ENCODE measurements at regions not wholly inside any gene's neighbourhood (a gene's known extent, or its start where the extent isn't known, plus 50 kb on each side); places are given as distances from the start of the nearest gene placed in this dataset.

GRCh38 chr1:34682452-34683223 is 72.2 kb upstream of the GJB5 start:
- no peak for DNase-seq (ENCODE audit: low read depth)
- no peak for TF ChIP-seq CTCF (conservative IDR thresholded peaks at IDR 0.05; ENCODE audit: low read depth, low read length)
- H3K4me3 ChIP-seq (ENCODE audit: low read depth, low read length) = no peak overlapping the region

GRCh38 chr1:34683616-34684015 is 71.2 kb upstream of the GJB5 start:
- TF ChIP-seq CTCF (conservative IDR thresholded peaks at IDR 0.05; ENCODE audit: low read depth, low read length) = no peak
- no peak for DNase-seq (ENCODE audit: low read depth)
- H3K4me3 ChIP-seq (ENCODE audit: low read depth, low read length) = no peak overlapping the region

GRCh38 chr1:34684266-34684665 is 70.6 kb upstream of the GJB5 start:
- no peak for DNase-seq (ENCODE audit: low read depth)

GRCh38 chr1:34685225-34685624 is 69.6 kb upstream of the GJB5 start:
- H3K4me3 ChIP-seq (ENCODE audit: low read depth, low read length) = no peak overlapping the region
- no peak for TF ChIP-seq CTCF (conservative IDR thresholded peaks at IDR 0.05; ENCODE audit: low read depth, low read length)
- DNase-seq (ENCODE audit: low read depth) = no peak

More at GRCh38 chr1:34684266-34684665, 70.6 kb upstream of the GJB5 start:
- no peak for TF ChIP-seq CTCF (conservative IDR thresholded peaks at IDR 0.05; ENCODE audit: low read depth, low read length)
- H3K4me3 ChIP-seq (ENCODE audit: low read depth, low read length) = no peak overlapping the region

GRCh38 chr1:34686531-34686930 is 68.3 kb upstream of the GJB5 start:
- DNase-seq (ENCODE audit: low read depth) = no peak
- TF ChIP-seq CTCF (conservative IDR thresholded peaks at IDR 0.05; ENCODE audit: low read depth, low read length) = no peak
- no peak overlapping the region for H3K4me3 ChIP-seq (ENCODE audit: low read depth, low read length)

GRCh38 chr1:34688006-34688741 is 66.7 kb upstream of the GJB5 start:
- no peak for DNase-seq (ENCODE audit: low read depth)
- TF ChIP-seq CTCF (conservative IDR thresholded peaks at IDR 0.05; ENCODE audit: low read depth, low read length) = no peak
- H3K4me3 ChIP-seq (ENCODE audit: low read depth, low read length) = no peak overlapping the region

Measured in choroid plexus epithelial cell (primary cell).